Thyroid gland (tissue), 4 donors: ENCODE measurements at regions not wholly inside any gene's neighbourhood (a gene's known extent, or its start where the extent isn't known, plus 50 kb on each side); places are given as distances from the start of the nearest gene placed in this dataset.

Experiments
- POLR2A ChIP-seq, 2 donors: fragments of 450-650 bp; IDR thresholded peaks; one replicate each; pipeline ENCODE4 v1.6.1; 2017; ENCODE audit warnings: antibody characterized with exemption in 2 of 2, mild to moderate bottlenecking in 2 of 2, moderate library complexity in 1 of 2
- TF ChIP-seq, protein P1 (sequence below), 6 experiments: fragments of 200-600 bp in 3 of 6; fragments of 450-650 bp in 3 of 6; sonication (generic) in 3 of 6; IDR thresholded peaks; one replicate each; pipeline ENCODE4 v1.5.1; 2016 to 2019; ENCODE audit warnings: antibody characterized with exemption in 6 of 6, mild to moderate bottlenecking in 2 of 6, inconsistent platforms in 1 of 6, moderate library complexity in 1 of 6

DNA sequence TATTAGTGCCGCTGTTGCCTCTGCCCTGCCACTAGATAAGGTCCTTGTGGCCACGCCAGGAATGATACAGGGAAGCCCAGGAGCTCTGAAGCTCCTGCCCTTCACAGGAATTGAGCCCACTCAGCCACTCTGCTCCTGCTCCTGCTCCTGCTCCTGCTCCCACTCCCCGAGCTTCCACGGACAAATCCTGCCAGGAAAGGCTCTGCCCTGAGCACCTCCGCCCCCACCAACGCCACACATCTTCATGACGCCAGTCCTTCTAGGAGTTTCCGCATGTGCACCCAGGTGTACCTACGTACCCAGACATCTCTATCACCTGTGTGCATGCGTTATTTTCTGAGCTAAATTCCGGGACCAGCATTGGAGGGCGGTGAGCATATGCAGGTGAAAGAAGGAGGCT is 369.1 kb downstream of the C16orf95 start:
- TF ChIP-seq, protein P1, sequence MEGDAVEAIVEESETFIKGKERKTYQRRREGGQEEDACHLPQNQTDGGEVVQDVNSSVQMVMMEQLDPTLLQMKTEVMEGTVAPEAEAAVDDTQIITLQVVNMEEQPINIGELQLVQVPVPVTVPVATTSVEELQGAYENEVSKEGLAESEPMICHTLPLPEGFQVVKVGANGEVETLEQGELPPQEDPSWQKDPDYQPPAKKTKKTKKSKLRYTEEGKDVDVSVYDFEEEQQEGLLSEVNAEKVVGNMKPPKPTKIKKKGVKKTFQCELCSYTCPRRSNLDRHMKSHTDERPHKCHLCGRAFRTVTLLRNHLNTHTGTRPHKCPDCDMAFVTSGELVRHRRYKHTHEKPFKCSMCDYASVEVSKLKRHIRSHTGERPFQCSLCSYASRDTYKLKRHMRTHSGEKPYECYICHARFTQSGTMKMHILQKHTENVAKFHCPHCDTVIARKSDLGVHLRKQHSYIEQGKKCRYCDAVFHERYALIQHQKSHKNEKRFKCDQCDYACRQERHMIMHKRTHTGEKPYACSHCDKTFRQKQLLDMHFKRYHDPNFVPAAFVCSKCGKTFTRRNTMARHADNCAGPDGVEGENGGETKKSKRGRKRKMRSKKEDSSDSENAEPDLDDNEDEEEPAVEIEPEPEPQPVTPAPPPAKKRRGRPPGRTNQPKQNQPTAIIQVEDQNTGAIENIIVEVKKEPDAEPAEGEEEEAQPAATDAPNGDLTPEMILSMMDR (IDR thresholded peaks at IDR 0.05), result no peak
- TF ChIP-seq POLR2A (IDR thresholded peaks at IDR 0.05), result no peak
